ENCODE measurements at regions not wholly inside any gene's neighbourhood (a gene's known extent, or its start where the extent isn't known, plus 50 kb on each side); places are given as distances from the start of the nearest gene placed in this dataset.
"Not testable (repeated sequence)": the region's sequence is repeated elsewhere in the genome, so short reads cannot be mapped to it uniquely, and the experiment has no call there.

- not testable (repeated sequence) for TF ChIP-seq CTCF, POLR2A (IDR thresholded peaks at IDR 0.05)
These were observed 541.0 kb downstream of the DCDC2C start for GRCh38 chr2:4244422-4244821.
